ENCODE measurements at regions not wholly inside any gene's neighbourhood (a gene's known extent, or its start where the extent isn't known, plus 50 kb on each side); places are given as distances from the start of the nearest gene placed in this dataset.

GRCh38 chr6:138692978-138693909, 80.3 kb upstream of the CCDC28A start:
- H3K4me1 Mint-ChIP-seq (ENCODE audit: low read depth, unreplicated experiment), result no peaks in the 10 kb centered on the region
- POLR2A ChIA-PET, result interaction anchor here (0.6 kb wide), 2 partner anchors 99 to 109 kb away, joined by 3 read pairs; no protein-coding TSS in a partner anchor

GRCh38 chr6:138695193-138695592, 78.4 kb upstream of the CCDC28A start:
- no peak for DNase-seq
- Histone ChIP-seq H3K4me1 (no peaks in the 10 kb centered on the region), H3K27me3 (replicated peaks; ENCODE audit: control insufficient read depth, insufficient read depth, low read length) (no peaks in the 10 kb centered on the region), H3K36me3 (ENCODE audit: control insufficient read depth, insufficient read depth, low read length) (no peaks in the 10 kb centered on the region), H3K4me3 (ENCODE audit: low read depth, low read length) (no peak overlapping the region), H3K9me3 (no peaks in the 10 kb centered on the region)
- H3K36me3 Mint-ChIP-seq (ENCODE audit: insufficient read depth, unreplicated experiment), result no peaks in the 10 kb centered on the region
- no peaks in the 10 kb centered on the region for H3K4me1 Mint-ChIP-seq (ENCODE audit: low read depth, unreplicated experiment)
- no peak overlapping the region for H3K4me3 Mint-ChIP-seq (ENCODE audit: unreplicated experiment)
- ChIA-PET POLR2A (no interaction called here), CTCF (no interaction called here)
- no peaks in the 10 kb centered on the region for H3K27me3 Mint-ChIP-seq (ENCODE audit: insufficient read depth, unreplicated experiment)
- H3K27ac Mint-ChIP-seq (ENCODE audit: unreplicated experiment), result no peak overlapping the region
- no peaks in the 10 kb centered on the region for H3K9me3 Mint-ChIP-seq (ENCODE audit: unreplicated experiment)
- BruUV-seq (replicated peaks), result no TSS peak
- intact Hi-C loops (cut with micrococcal nuclease; ENCODE audit: unreplicated experiment), result no loop called here
- TF ChIP-seq CTCF (IDR thresholded peaks at IDR 0.05; ENCODE audit: insufficient read depth in 1 of 2, low read depth in 1 of 2, low read length in 1 of 2, severe bottlenecking in 1 of 2, unreplicated experiment in 1 of 2), result no peak

More at GRCh38 chr6:138692978-138693909, 80.3 kb upstream of the CCDC28A start:
- peak overlapping the region; percentile 63 for H3K27ac Mint-ChIP-seq (ENCODE audit: unreplicated experiment)
- no peaks in the 10 kb centered on the region for H3K9me3 Mint-ChIP-seq (ENCODE audit: unreplicated experiment)
- DNase-seq, result peak; percentile 83 to 85
- Histone ChIP-seq H3K4me1 (no peaks in the 10 kb centered on the region), H3K4me3 (ENCODE audit: low read depth, low read length) (peak overlapping the region; percentile 84), H3K27me3 (replicated peaks; ENCODE audit: control insufficient read depth, insufficient read depth, low read length) (no peaks in the 10 kb centered on the region), H3K9me3 (no peaks in the 10 kb centered on the region), H3K36me3 (ENCODE audit: control insufficient read depth, insufficient read depth, low read length) (no peaks in the 10 kb centered on the region)
- no peaks in the 10 kb centered on the region for H3K27me3 Mint-ChIP-seq (ENCODE audit: insufficient read depth, unreplicated experiment)
- intact Hi-C loops (cut with micrococcal nuclease; ENCODE audit: unreplicated experiment), result loop anchor here (1.0 to 5.0 kb wide), 5 partner anchors 31 to 264 kb away; no protein-coding TSS in a partner anchor
- peak overlapping the region; percentile 73 for H3K4me3 Mint-ChIP-seq (ENCODE audit: unreplicated experiment)
- BruUV-seq (replicated peaks), result no TSS peak
- TF ChIP-seq CTCF (IDR thresholded peaks at IDR 0.05; ENCODE audit: insufficient read depth in 1 of 2, low read depth in 1 of 2, low read length in 1 of 2, severe bottlenecking in 1 of 2, unreplicated experiment in 1 of 2), result no peak
- CTCF ChIA-PET, result interaction anchor here (0.6 to 1.2 kb wide), 4 partner anchors 29 to 291 kb away, joined by 3 to 8 read pairs (median 4); no protein-coding TSS in a partner anchor
- no peaks in the 10 kb centered on the region for H3K36me3 Mint-ChIP-seq (ENCODE audit: insufficient read depth, unreplicated experiment)

GRCh38 chr6:138714493-138714892, 59.1 kb upstream of the CCDC28A start:
- H3K4me3 Mint-ChIP-seq (ENCODE audit: unreplicated experiment), result no peak overlapping the region
- no peaks in the 10 kb centered on the region for H3K4me1 Mint-ChIP-seq (ENCODE audit: low read depth, unreplicated experiment)
- CTCF ChIA-PET, result no interaction called here
- BruUV-seq (replicated peaks), result no TSS peak
- H3K4me1 ChIP-seq, result no peaks in the 10 kb centered on the region
- TF ChIP-seq CTCF (IDR thresholded peaks at IDR 0.05; ENCODE audit: insufficient read depth in 1 of 2, low read depth in 1 of 2, low read length in 1 of 2, severe bottlenecking in 1 of 2, unreplicated experiment in 1 of 2), result no peak
- no peaks in the 10 kb centered on the region for H3K27me3 ChIP-seq (replicated peaks; ENCODE audit: control insufficient read depth, insufficient read depth, low read length)
- no peaks in the 10 kb centered on the region for H3K27me3 Mint-ChIP-seq (ENCODE audit: insufficient read depth, unreplicated experiment)
- H3K9me3 ChIP-seq, result peaks cover 8% of the 10 kb centered on the region; the same call in 1 of the 2 replicates
- POLR2A ChIA-PET, result no interaction called here
- H3K4me3 ChIP-seq (ENCODE audit: low read depth, low read length), result no peak overlapping the region
- intact Hi-C loops (cut with micrococcal nuclease; ENCODE audit: unreplicated experiment), result no loop called here
- no peaks in the 10 kb centered on the region for H3K36me3 Mint-ChIP-seq (ENCODE audit: insufficient read depth, unreplicated experiment)
- H3K27ac Mint-ChIP-seq (ENCODE audit: unreplicated experiment), result no peak overlapping the region
- H3K9me3 Mint-ChIP-seq (ENCODE audit: unreplicated experiment), result no peaks in the 10 kb centered on the region
- no peaks in the 10 kb centered on the region for H3K36me3 ChIP-seq (ENCODE audit: control insufficient read depth, insufficient read depth, low read length)
- no peak for DNase-seq

Data from Caco-2 (cell line).